NCI-H1105 treated with DMSO at 0.1 percent for 48 hours (cell line): ENCODE measurements at regions not wholly inside any gene's neighbourhood (a gene's known extent, or its start where the extent isn't known, plus 50 kb on each side); places are given as distances from the start of the nearest gene placed in this dataset.
"Not testable (repeated sequence)": the region's sequence is repeated elsewhere in the genome, so short reads cannot be mapped to it uniquely, and the experiment has no call there.

Experiments used
- DNase-seq: peaks from one replicate; lab custom pipeline; 2025; lab: John Stamatoyannopoulos, UW

- DNase-seq: no peak
Measured at GRCh38 chr10:57959318-57960006, 308.2 kb downstream of the IPMK start.

DNA sequence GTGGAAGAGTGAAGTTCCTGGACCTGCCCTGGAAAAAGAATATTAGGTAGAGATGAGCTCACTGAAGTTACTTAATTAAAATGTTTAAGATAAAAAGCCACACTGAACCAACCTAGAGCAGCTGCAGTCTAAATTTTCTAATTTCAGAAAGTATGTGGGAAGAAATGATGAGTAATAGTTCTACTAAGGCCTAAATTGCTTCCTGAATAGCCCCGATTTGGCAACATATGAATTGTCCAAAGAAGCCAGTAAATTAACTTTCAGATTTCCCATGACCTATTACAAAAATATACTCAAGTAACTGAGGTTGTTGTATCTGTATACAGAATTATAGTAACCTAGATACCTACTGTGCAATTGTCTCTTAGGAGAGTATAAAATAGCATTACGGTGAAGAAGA, 312.6 kb downstream of the IPMK start:
- DNase-seq: no peak

- DNase-seq: no peak
Measured at GRCh38 chr10:57952741-57953140, 315.0 kb downstream of the IPMK start.

- no peak for DNase-seq
Measured at GRCh38 chr10:57950442-57950974, 317.2 kb downstream of the IPMK start.

DNA sequence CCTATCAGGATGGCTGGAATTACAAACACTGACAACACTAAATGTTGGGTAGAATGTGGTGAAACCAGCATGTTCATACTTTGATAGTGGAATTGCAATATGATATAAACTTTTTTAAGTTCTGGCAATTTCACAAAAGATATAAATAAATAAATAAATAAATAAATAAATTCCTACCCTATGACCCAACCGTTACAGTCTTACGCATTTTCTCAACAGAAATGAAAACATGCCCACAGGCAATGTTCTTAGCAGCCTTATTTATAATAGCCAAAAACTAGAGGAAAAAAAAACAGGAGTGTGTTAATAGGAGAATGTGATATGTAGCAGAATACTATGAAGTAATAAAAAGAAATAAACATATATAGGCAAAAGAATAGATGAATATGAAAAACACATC, 318.9 kb downstream of the IPMK start:
- DNase-seq: no peak

- no peak for DNase-seq
Measured at GRCh38 chr10:57946833-57947232, 320.9 kb downstream of the IPMK start.

GRCh38 chr10:57943701-57944100, 324.0 kb downstream of the IPMK start:
- DNase-seq: no peak

GRCh38 chr10:57925045-57925444, 342.6 kb downstream of the IPMK start:
- no peak for DNase-seq

DNA sequence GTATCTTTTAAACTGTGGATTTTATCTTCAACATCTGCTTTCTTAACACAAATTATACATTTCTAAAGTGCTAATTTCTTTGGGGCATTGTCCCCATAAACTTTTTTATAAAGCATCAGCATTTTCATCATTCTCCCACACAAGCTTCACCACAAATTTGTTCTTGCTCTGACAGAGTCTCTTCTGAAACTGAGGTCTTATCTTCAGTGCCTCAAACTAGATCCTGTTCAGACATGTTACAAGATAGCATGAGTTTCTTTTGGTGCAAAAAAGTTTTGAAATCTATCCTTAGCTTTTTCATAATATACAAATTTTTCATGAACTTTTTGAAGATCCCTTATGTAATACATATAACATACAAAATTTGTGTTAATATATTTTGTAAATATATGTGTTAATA, 346.6 kb downstream of the IPMK start:
- no peak for DNase-seq

DNA sequence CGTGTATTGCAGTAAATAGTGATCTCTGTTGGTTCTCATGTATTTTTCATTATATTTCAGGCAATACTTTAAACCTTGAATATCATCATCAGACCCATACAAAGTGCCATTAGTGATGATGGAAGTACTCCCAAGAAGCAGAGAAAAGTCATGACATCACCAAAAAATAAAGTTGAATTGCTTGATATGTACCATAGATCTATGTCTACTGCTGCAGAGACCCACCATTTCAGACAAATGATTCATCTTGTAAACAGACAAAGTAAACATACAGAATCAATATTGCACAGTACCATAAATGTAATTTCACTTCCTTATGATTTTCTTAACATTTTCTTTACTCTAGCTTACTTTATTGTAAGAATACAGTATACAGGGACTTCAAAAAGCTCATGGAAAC, 347.8 kb downstream of the IPMK start:
- DNase-seq: no peak

- no peak for DNase-seq
Measured at GRCh38 chr10:57917019-57917418, 350.7 kb downstream of the IPMK start.

DNA sequence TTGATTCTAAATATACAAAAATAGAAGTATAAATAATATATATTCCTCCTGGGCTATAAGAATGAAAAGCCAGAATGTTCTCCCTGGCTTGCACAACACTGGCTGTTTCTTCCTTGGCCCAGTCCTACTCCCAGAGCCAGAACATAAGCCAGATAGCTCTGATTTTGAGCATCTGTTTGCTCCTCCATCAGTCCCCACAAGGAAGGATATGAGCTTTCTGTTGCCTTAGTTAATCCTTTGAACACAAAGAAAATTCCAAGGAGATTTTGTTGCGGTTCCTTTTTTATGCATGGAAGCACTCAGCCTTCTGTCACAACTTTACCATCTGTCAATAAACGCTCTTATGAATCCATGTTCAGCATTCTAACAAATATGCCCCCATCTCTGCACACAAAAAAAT, 361.8 kb downstream of the IPMK start:
- no peak for DNase-seq

DNA sequence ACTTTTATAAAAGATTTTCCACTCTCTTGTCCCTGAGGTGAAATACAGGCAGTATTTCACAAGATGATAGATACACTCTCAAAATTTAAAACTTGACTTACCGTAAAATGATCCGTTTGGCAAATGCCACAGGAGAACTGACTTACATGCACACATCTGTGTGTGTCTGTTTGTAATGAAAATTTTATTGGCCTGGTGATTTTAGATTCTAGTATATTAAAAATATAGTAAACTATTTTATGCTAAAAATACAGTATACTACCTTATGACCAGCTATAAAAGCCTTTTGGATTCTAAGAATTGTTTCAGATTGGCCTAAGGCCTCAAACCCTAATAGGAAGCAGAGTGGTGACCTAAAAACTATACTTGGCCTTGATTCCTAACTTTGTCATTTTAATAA, 362.7 kb downstream of the IPMK start:
- no peak for DNase-seq

- DNase-seq: no peak
Measured at GRCh38 chr10:57898231-57898630, 369.5 kb downstream of the IPMK start.

- no peak for DNase-seq
Measured at GRCh38 chr10:57897611-57898010, 370.1 kb downstream of the IPMK start.

- no peak for DNase-seq
Measured at GRCh38 chr10:57894361-57894760, 373.3 kb downstream of the IPMK start.

DNA sequence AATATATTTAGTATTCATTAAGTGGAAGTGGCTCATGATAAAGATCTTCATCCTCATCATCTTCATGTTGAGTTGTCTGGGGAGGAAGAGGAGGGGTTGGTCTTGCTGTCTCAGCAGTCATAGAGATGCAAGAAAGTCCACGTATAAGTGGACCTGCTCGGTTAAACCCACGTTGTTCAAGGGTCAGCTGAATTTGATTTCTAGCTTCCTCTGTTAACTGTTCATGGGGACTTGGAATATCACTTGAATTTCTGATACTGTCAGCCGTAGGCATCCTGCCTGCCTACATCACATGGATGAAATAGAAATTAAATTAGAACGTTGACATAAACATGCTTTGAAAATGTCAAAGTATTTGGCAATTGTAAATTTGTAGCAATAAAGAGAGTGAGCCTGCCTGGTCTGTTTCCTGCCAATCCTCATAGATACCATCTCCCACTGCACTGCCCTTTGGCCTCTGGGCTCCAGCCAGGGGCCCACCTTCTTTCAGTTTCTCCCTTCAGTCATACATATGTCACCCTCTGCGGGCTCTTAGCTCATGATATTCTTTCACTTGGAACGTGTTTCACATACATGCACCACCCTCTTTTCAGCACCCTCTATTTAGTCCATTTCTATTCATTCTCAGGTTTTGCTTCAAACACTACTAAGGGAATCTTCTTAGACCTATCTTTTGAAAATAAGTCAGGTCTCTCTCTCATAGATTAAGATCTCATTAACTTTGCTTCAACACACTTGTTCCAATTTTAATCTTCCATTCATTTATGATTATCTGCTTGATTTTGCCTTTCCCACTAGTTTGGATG, 376.3 kb downstream of the IPMK start:
- no peak for DNase-seq

DNA sequence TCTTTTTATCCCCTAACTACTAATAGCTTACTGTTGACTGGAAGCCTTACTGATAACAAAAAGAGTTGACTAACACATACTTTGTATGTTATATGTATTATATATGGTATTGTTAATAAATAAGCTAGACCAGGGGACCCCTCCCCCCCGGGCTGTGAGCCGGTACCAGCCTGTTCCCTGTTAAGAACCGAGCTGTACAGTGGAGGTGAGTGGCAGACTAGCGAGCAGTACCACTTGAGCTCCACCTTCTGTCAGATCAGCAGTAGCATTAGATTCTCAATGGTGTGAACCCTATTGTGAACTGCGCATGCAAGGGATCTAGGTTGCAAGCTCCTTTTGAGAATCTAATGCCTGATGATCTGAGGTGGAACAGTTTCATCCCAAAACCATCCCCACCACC, 377.0 kb downstream of the IPMK start:
- no peak for DNase-seq

DNA sequence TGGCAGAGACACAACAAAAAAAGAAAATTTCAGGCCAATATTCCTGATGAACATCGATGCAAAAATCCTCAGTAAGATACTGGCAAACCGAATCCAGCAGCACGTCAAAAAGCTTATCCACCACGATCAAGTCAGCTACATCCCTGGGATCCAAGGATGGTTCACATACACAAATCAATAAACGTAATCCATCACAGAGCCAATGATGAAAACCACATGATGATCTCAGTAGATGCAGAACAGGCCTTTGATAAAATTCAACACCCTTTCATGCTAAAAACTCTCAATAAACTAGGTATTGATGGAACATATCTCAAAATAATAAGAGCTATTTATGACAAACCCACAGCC, 382.1 kb downstream of the IPMK start:
- DNase-seq: not testable (repeated sequence)

DNA sequence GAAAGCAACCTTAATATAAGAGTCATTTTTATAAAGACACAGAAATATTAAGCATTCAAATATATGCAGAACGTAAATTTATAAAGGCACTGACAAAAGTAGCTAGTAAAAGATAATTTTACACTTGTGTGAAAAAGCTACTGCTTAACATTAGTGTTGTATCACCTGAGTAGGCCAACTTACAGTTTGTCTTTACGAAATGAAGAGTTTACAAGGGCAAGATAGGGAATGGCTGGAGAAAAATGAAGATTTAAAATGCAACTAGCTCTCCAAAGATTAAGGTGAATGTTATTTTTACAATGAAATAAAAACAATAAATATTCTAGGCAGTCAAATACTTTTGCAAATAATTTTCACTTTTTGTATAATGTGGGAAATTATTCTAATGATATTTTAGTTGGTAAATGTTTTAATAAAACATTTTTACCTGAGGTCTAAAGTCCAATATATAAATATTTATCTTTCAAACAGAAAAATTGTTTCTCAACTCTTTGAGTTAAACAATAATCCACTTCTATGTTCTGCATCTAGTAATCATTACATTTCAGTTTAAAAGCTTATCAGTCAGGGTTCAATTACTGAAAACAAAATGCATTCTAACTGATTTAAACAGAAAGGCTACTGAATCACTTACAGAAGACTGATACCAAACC, 382.6 kb downstream of the IPMK start:
- no peak for DNase-seq

DNA sequence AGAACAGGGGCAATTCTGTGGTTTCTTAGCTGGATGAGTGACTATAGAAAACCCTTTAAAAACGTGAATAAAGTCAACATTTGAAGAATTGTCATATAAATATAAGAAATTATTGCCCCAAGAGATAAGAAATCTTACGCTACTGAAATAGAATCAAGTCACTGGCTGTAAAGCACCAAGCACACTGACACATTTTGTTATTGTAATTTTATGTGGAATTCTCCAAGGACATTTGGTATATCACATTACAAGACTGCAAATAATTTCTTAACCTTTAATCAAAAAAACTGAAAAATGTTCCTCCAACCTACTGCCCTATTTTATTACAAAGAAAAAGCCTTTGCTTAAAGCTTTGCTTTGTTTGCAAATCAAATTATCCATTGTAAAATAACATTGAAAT, 383.3 kb downstream of the IPMK start:
- DNase-seq: no peak

- no peak for DNase-seq
Measured at GRCh38 chr10:57880446-57881227, 387.1 kb downstream of the IPMK start.
